ENCODE measurements at regions not wholly inside any gene's neighbourhood (a gene's known extent, or its start where the extent isn't known, plus 50 kb on each side); places are given as distances from the start of the nearest gene placed in this dataset.

- H3K27ac ChIP-seq, result no peak overlapping the region
- H3K9me3 ChIP-seq, result no peaks in the 10 kb centered on the region
- no peak overlapping the region for H3K4me3 ChIP-seq
- H3K4me1 ChIP-seq, result no peaks in the 10 kb centered on the region
- in situ Hi-C loops (cut with MboI; ENCODE audit: low pct_ligation_motif_present in 1 of 4, low pct_unique_long_range_greater_than_20kb in 1 of 4, low sequenced_read_pairs in 3 of 4) (no loop called here), intact Hi-C loops (cut with DNase I; ENCODE audit: low total_unique reads) (no loop called here)
- TF ChIP-seq POLR2A (IDR thresholded peaks at IDR 0.05) (no peak), POLR2AphosphoS5 (IDR thresholded peaks at IDR 0.05) (no peak), EP300 (IDR thresholded peaks at IDR 0.05; ENCODE audit: low read depth) (no peak)
- TF ChIP-seq, protein P1, sequence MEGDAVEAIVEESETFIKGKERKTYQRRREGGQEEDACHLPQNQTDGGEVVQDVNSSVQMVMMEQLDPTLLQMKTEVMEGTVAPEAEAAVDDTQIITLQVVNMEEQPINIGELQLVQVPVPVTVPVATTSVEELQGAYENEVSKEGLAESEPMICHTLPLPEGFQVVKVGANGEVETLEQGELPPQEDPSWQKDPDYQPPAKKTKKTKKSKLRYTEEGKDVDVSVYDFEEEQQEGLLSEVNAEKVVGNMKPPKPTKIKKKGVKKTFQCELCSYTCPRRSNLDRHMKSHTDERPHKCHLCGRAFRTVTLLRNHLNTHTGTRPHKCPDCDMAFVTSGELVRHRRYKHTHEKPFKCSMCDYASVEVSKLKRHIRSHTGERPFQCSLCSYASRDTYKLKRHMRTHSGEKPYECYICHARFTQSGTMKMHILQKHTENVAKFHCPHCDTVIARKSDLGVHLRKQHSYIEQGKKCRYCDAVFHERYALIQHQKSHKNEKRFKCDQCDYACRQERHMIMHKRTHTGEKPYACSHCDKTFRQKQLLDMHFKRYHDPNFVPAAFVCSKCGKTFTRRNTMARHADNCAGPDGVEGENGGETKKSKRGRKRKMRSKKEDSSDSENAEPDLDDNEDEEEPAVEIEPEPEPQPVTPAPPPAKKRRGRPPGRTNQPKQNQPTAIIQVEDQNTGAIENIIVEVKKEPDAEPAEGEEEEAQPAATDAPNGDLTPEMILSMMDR (IDR thresholded peaks at IDR 0.05), result no peak
- H3K36me3 ChIP-seq, result no peaks in the 10 kb centered on the region
- WGBS, 2 donors (ENCODE audit: low coverage in 1 of 2), result 82 to 95% methylated on average over 3 to 5 of the region's 5 CpGs
- no peak for DNase-seq
- H3K27me3 ChIP-seq, result peaks cover 10% of the 10 kb centered on the region
Observed at GRCh38 chr10:15452545-15452944, 81.5 kb upstream of the FAM171A1 start.

DNA sequence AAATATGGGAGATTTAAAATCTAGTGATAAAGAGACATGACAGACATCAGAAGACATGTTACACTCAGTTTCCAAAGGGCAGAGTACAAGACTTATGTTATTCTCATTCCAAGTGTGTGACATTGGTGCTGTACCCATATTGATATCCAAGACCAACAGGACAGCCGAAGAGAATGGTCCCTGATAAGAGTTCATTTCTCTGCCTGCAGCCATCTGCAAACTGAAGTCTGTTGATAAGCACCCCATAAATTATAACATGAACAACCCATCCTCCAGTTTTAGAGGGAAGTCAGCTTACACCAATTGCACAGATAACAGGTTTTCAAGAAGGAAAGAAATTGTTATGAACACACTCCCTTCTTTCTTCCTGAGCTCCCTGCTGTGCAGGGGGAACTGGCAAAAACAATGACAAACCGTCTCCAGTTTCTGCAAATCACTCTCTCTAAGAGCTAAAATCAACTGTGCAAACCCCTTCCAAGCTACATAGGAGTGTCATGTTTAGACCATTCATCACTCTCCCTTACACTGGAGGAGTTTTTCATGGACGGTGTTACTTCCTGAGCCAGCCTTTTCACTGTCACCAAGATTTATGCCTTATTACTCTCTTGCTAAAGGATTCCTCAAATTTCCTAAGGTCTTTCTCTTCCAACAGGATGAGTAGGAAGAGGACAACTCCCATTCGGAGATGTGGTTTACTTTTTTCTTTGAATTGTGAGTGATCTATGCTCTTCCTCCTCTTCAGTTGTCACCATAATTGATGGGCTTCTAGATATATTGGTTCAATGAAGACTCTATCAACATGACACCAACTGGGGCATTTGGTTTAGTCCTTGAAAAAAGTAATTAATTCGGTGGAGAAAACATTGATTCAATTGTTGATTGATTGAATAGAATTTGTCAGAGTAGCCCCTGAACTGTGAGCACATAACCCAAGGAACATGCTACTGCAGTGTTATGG lies 80.3 kb upstream of the FAM171A1 start:
- peaks cover 10% of the 10 kb centered on the region for H3K27me3 ChIP-seq
- DNase-seq, result no peak
- no peak overlapping the region for H3K4me3 ChIP-seq
- no peaks in the 10 kb centered on the region for H3K9me3 ChIP-seq
- no peaks in the 10 kb centered on the region for H3K36me3 ChIP-seq
- no peak for TF ChIP-seq POLR2A (IDR thresholded peaks at IDR 0.05)
- TF ChIP-seq, protein P1 (IDR thresholded peaks at IDR 0.05), result no peak
- TF ChIP-seq EP300 (IDR thresholded peaks at IDR 0.05; ENCODE audit: low read depth), result no peak
- TF ChIP-seq POLR2AphosphoS5 (IDR thresholded peaks at IDR 0.05), result no peak
- H3K4me1 ChIP-seq, result no peaks in the 10 kb centered on the region
- intact Hi-C loops (cut with DNase I; ENCODE audit: low total_unique reads), result no loop called here
- 59 to 61% methylated on average over 4 to 5 of the region's 5 CpGs for whole genome bisulfite sequencing, 2 donors (ENCODE audit: low coverage in 1 of 2)
- H3K27ac ChIP-seq, result no peak overlapping the region
- in situ Hi-C loops (cut with MboI; ENCODE audit: low pct_ligation_motif_present in 1 of 4, low pct_unique_long_range_greater_than_20kb in 1 of 4, low sequenced_read_pairs in 3 of 4), result no loop called here

GRCh38 chr10:15448598-15448997 lies 77.5 kb upstream of the FAM171A1 start:
- H3K27me3 ChIP-seq, result peaks cover 10% of the 10 kb centered on the region
- no peaks in the 10 kb centered on the region for H3K4me1 ChIP-seq
- H3K27ac ChIP-seq, result no peak overlapping the region
- in situ Hi-C loops (cut with MboI; ENCODE audit: low pct_ligation_motif_present in 1 of 4, low pct_unique_long_range_greater_than_20kb in 1 of 4, low sequenced_read_pairs in 3 of 4) (loop anchor here in 1 of 4 donors (25.0 kb wide), 2 partner anchors 264 to 364 kb away; partner anchors contain the start of gene ITGA8), intact Hi-C loops (cut with DNase I; ENCODE audit: low total_unique reads) (loop anchor here (10.0 kb wide), 1 partner anchor 376 kb away; no protein-coding TSS in a partner anchor)
- DNase-seq, result no peak
- H3K36me3 ChIP-seq, result no peaks in the 10 kb centered on the region
- no peak for TF ChIP-seq POLR2AphosphoS5 (IDR thresholded peaks at IDR 0.05)
- TF ChIP-seq EP300 (IDR thresholded peaks at IDR 0.05; ENCODE audit: low read depth), result no peak
- TF ChIP-seq POLR2A (IDR thresholded peaks at IDR 0.05), result no peak
- TF ChIP-seq, protein P1 (IDR thresholded peaks at IDR 0.05), result no peak
- no peak overlapping the region for H3K4me3 ChIP-seq
- no peaks in the 10 kb centered on the region for H3K9me3 ChIP-seq
- WGBS, 2 donors (ENCODE audit: low coverage in 1 of 2), result 78 to 92% methylated on average over 4 to 9 of the region's 9 CpGs

- peaks cover 1% of the 10 kb centered on the region for H3K27me3 ChIP-seq
- in situ Hi-C loops (cut with MboI; ENCODE audit: low pct_ligation_motif_present in 1 of 4, low pct_unique_long_range_greater_than_20kb in 1 of 4, low sequenced_read_pairs in 3 of 4), result loop anchor here in 1 of 4 donors (25.0 kb wide), 2 partner anchors 267 to 367 kb away; partner anchors contain the start of gene ITGA8
- intact Hi-C loops (cut with DNase I; ENCODE audit: low total_unique reads), result loop anchor here (10.0 kb wide), 1 partner anchor 380 kb away; no protein-coding TSS in a partner anchor
- no peaks in the 10 kb centered on the region for H3K9me3 ChIP-seq
- no peak overlapping the region for H3K27ac ChIP-seq
- H3K4me1 ChIP-seq, result no peaks in the 10 kb centered on the region
- DNase-seq, result no peak
- TF ChIP-seq POLR2A (IDR thresholded peaks at IDR 0.05), result no peak
- no peak for TF ChIP-seq POLR2AphosphoS5 (IDR thresholded peaks at IDR 0.05)
- TF ChIP-seq, protein P1 (IDR thresholded peaks at IDR 0.05), result no peak
- TF ChIP-seq EP300 (IDR thresholded peaks at IDR 0.05; ENCODE audit: low read depth), result no peak
- no peaks in the 10 kb centered on the region for H3K36me3 ChIP-seq
- 83% methylated on average over 1 of the region's 1 CpG; no CpG with 5 or more reads in 1 of the 2 donors for WGBS, 2 donors (ENCODE audit: low coverage in 1 of 2)
- H3K4me3 ChIP-seq, result no peak overlapping the region
Observed at GRCh38 chr10:15445006-15445390, 73.9 kb upstream of the FAM171A1 start.
